Mesenchymal stem cell (in vitro differentiated cells and primary cell): ENCODE measurements at regions not wholly inside any gene's neighbourhood (a gene's known extent, or its start where the extent isn't known, plus 50 kb on each side); places are given as distances from the start of the nearest gene placed in this dataset.
A peak's percentile ranks its signal among the peaks of the same experiment; 100 is the strongest.

Experiments used
- DNase-seq: peaks from one replicate; pipeline ENCODE4 v3.0.0-alpha.2; 2013
- H2AFZ ChIP-seq: one replicate; pipeline ENCODE4 v1.6.1; 2013; ENCODE audit warnings: low read depth, mild to moderate bottlenecking, control low read depth, inconsistent platforms, low read length, moderate library complexity
- H2AK5ac ChIP-seq: 2 replicates; pipeline ENCODE4 v1.6.1; 2013; ENCODE audit warnings: low read length, moderate library complexity, mild to moderate bottlenecking, inconsistent platforms; ENCODE audit not compliant: severe bottlenecking
- H2BK120ac ChIP-seq: one replicate; pipeline ENCODE4 v1.6.1; 2013; ENCODE audit warnings: low read depth, mild to moderate bottlenecking, inconsistent platforms, low read length, moderate library complexity
- H2BK12ac ChIP-seq, 2 experiments: one replicate each; pipeline ENCODE4 v1.6.1; 2013; ENCODE audit warnings: inconsistent platforms in 2 of 2, low read length in 2 of 2, mild to moderate bottlenecking in 2 of 2, moderate library complexity in 2 of 2, control low read depth in 1 of 2
- H2BK15ac ChIP-seq: one replicate; pipeline ENCODE4 v1.6.1; 2013; ENCODE audit warnings: mild to moderate bottlenecking, low read depth, inconsistent platforms; ENCODE audit not compliant: poor library complexity, severe bottlenecking
- H2BK5ac ChIP-seq: 2 replicates; pipeline ENCODE4 v1.6.1; 2013; ENCODE audit warnings: low read depth, mild to moderate bottlenecking, low read length, control low read depth, inconsistent platforms; ENCODE audit not compliant: poor library complexity, severe bottlenecking
- H3K14ac ChIP-seq, 2 experiments: one replicate each; pipeline ENCODE4 v1.6.1; 2013; ENCODE audit warnings: inconsistent platforms in 2 of 2, low read length in 2 of 2, control low read depth in 1 of 2, mild to moderate bottlenecking in 1 of 2, moderate library complexity in 1 of 2
- H3K18ac ChIP-seq, 2 experiments: one replicate each; pipeline ENCODE4 v1.6.1; 2013; ENCODE audit warnings: inconsistent platforms in 2 of 2, low read length in 2 of 2, control low read depth in 1 of 2, low read depth in 1 of 2, mild to moderate bottlenecking in 1 of 2
- H3K23ac ChIP-seq, 2 experiments: one replicate each; pipeline ENCODE4 v1.6.1; 2013; ENCODE audit warnings: inconsistent platforms in 2 of 2, low read length in 2 of 2, mild to moderate bottlenecking in 2 of 2, moderate library complexity in 2 of 2, control low read depth in 1 of 2
- H3K27ac ChIP-seq: 2 replicates; pipeline ENCODE4 v1.5.1; 2013; ENCODE audit warnings: mild to moderate bottlenecking, moderate library complexity, low read length, control low read depth, inconsistent platforms; ENCODE audit not compliant: poor library complexity, severe bottlenecking
- H3K27me3 ChIP-seq, 2 experiments: 2 replicates each; pipeline versions ENCODE4 v1.6.1 to v1.7.0; 2013; ENCODE audit warnings: low read length in 2 of 2, mild to moderate bottlenecking in 2 of 2, moderate library complexity in 2 of 2, control low read depth in 1 of 2, inconsistent platforms in 1 of 2; ENCODE audit not compliant: control insufficient read depth in 1 of 2, insufficient read depth in 1 of 2
- H3K36me3 ChIP-seq, 2 experiments: 2 replicates each; pipeline versions ENCODE4 v1.6.1 to v1.7.0; 2013; ENCODE audit warnings: low read length in 2 of 2, control low read depth in 1 of 2, inconsistent platforms in 1 of 2, low read depth in 1 of 2, mild to moderate bottlenecking in 1 of 2; ENCODE audit not compliant: insufficient read depth in 2 of 2, control insufficient read depth in 1 of 2
- H3K4ac ChIP-seq, 2 experiments: one replicate each; pipeline ENCODE4 v1.6.1; 2013; ENCODE audit warnings: inconsistent platforms in 2 of 2, low read length in 2 of 2, mild to moderate bottlenecking in 2 of 2, moderate library complexity in 2 of 2, control low read depth in 1 of 2, low read depth in 1 of 2
- H3K4me1 ChIP-seq: 2 replicates; pipeline ENCODE4 v1.6.1; 2013; ENCODE audit warnings: low read depth, low read length, control low read depth; ENCODE audit not compliant: control insufficient read depth, insufficient read depth
- H3K4me2 ChIP-seq: 2 replicates; pipeline ENCODE4 v1.6.1; 2013; ENCODE audit warnings: low read length, mild to moderate bottlenecking, inconsistent platforms; ENCODE audit not compliant: poor library complexity, severe bottlenecking
- H3K4me3 ChIP-seq, 2 experiments: 2 replicates each; pipeline versions ENCODE4 v1.5.1 to v1.7.0; 2013; ENCODE audit warnings: low read length in 2 of 2, mild to moderate bottlenecking in 2 of 2, control low read depth in 1 of 2, low read depth in 1 of 2; ENCODE audit not compliant: insufficient read depth in 1 of 2
- H3K79me1 ChIP-seq: replicated peaks from 2 replicates; pipeline ENCODE4 v1.6.1; 2013; ENCODE audit warnings: mild to moderate bottlenecking, control low read depth, low read length, inconsistent platforms; ENCODE audit not compliant: poor library complexity, severe bottlenecking
- H3K9ac ChIP-seq: 2 replicates; pipeline ENCODE4 v1.7.0; 2013; ENCODE audit warnings: mild to moderate bottlenecking, low read length, moderate library complexity
- H3K9me3 ChIP-seq: 2 replicates; pipeline ENCODE4 v1.7.0; 2013; ENCODE audit warnings: mild to moderate bottlenecking, low read length; ENCODE audit not compliant: control insufficient read depth
- H4K8ac ChIP-seq: one replicate; pipeline ENCODE4 v1.6.1; 2013; ENCODE audit warnings: inconsistent platforms, mild to moderate bottlenecking, low read length, moderate library complexity
- H4K91ac ChIP-seq: one replicate; pipeline ENCODE4 v1.6.1; 2013; ENCODE audit warnings: mild to moderate bottlenecking, low read length, inconsistent platforms
- WGBS: methylation state at CpG from one replicate; pipeline ENCODE4 v1.1.7; 2013; ENCODE audit warnings: mixed read lengths; 5-methylcytosine and 5-hydroxymethylcytosine counted together

DNA sequence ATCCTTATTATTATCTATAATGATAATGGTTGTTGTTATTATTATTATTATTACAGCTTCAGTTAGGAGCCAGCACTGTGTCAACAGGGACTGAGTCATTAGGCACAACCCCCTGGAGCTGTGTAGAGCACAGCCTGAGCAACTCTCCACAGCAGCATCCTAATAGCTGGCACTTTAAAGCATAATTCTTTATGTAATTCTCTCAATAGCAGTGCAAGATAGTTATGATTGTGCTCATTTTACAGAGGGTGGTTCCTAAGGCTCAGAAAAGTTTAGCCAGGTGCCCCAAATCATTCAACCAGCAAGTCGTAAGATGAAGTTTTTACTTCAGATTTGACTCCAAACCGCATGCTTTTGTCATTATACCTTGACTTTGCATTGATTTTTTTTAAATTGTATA, 390.3 kb downstream of the ANXA1 start:
- Histone ChIP-seq H3K4me3 (no peak overlapping the region), H3K14ac (no peak overlapping the region), H3K18ac (no peak overlapping the region), H3K4ac (no peak overlapping the region), H2BK5ac (no peak overlapping the region), H3K9me3 (no peaks in the 10 kb centered on the region), H2BK15ac (no peak overlapping the region), H3K4me1 (no peaks in the 10 kb centered on the region), H3K27me3 (no peaks in the 10 kb centered on the region), H2AK5ac (no peak overlapping the region), H2BK120ac (no peak overlapping the region), H3K4me2 (no peak overlapping the region), H3K9ac (no peak overlapping the region), H4K91ac (no peak overlapping the region), H4K8ac (no peak overlapping the region), H3K23ac (no peak overlapping the region), H2AFZ (no peak overlapping the region), H2BK12ac (no peak overlapping the region), H3K27ac (no peak overlapping the region), H3K36me3 (no peaks in the 10 kb centered on the region), H3K79me1 (no peaks in the 10 kb centered on the region)
- WGBS = no CpG with 5 or more reads among the region's 2 CpGs
- no peak for DNase-seq

DNA sequence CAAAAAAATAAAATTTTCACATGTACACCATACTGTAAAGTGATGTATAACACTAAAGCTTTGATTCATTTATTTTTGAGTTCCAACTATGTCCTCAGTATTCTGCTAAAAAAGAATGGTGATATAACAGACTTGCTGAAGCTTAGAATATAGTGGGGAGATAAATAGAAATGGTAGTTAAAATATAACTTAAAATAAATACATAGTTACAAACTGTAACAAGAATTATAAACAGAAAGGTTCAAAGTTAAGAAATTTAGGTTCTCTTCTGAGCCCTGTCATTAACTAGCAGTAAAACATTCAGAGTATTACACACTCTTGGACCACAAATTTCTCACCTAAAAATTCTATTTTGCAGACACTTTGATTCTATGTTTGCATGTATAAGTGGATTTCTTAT, 392.1 kb downstream of the ANXA1 start:
- Histone ChIP-seq H3K79me1 (no peaks in the 10 kb centered on the region), H3K18ac (no peak overlapping the region), H2BK12ac (no peak overlapping the region), H3K27me3 (no peaks in the 10 kb centered on the region), H3K4me1 (no peaks in the 10 kb centered on the region), H2BK15ac (no peak overlapping the region), H2BK120ac (no peak overlapping the region), H3K14ac (no peak overlapping the region), H3K9ac (no peak overlapping the region), H3K4me3 (no peak overlapping the region), H2AK5ac (no peak overlapping the region), H3K4me2 (no peak overlapping the region), H3K36me3 (no peaks in the 10 kb centered on the region), H3K9me3 (no peaks in the 10 kb centered on the region), H3K27ac (no peak overlapping the region), H3K23ac (no peak overlapping the region), H3K4ac (no peak overlapping the region), H4K91ac (no peak overlapping the region), H4K8ac (no peak overlapping the region), H2BK5ac (no peak overlapping the region), H2AFZ (no peak overlapping the region)
- no peak for DNase-seq

DNA sequence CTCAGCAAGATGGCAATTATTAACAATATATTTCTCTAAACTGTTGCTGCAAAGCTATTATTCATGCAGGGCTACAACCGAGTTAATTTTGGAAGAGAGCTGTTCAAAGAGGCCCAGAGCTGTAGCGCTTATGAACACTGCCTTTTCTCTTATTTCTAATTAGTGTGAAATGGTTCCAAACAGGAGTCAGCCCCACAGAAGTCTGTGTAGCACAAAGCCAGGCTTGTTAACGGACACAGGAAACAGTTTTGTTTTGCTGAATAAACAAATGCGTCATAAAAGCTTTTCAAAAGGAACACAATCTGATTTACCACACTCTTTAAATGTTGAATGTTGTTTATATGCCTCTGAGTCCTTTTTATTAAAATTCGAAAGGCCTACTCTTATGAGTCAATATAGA, 396.5 kb downstream of the ANXA1 start:
- Histone ChIP-seq H3K14ac (no peak overlapping the region), H4K8ac (no peak overlapping the region), H3K9me3 (no peaks in the 10 kb centered on the region), H3K4me3 (no peak overlapping the region), H3K27ac (no peak overlapping the region), H3K18ac (no peak overlapping the region), H3K36me3 (no peaks in the 10 kb centered on the region), H3K9ac (no peak overlapping the region), H3K27me3 (no peaks in the 10 kb centered on the region), H2BK15ac (no peak overlapping the region), H3K79me1 (no peaks in the 10 kb centered on the region), H3K4me1 (no peaks in the 10 kb centered on the region), H2BK12ac (no peak overlapping the region), H3K4me2 (no peak overlapping the region), H4K91ac (no peak overlapping the region), H2AFZ (no peak overlapping the region), H2BK120ac (no peak overlapping the region), H2BK5ac (no peak overlapping the region), H2AK5ac (no peak overlapping the region), H3K23ac (no peak overlapping the region), H3K4ac (no peak overlapping the region)
- peak; percentile 43 for DNase-seq
- WGBS = 0% methylated on average over 3 of the region's 5 CpGs

DNA sequence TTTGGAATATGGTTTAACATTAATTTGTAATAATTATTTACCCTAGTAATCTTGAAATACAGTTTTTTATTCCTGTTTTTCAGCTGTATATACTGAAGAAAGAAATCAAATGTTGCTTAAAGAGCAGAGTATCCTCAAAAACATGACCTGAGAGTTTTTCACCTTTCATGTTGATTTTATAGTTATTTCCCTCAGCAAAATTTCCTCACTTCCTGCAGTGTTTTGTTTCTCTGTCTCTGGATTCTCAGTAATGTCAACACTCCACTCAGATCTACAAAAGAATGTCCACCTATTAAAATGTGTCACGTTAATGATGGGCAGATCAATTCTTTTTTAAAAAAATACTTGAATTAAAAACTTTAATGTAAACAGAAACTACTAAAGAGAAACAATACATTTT, 398.3 kb downstream of the ANXA1 start:
- Histone ChIP-seq H4K91ac (no peak overlapping the region), H2BK12ac (no peak overlapping the region), H2BK15ac (no peak overlapping the region), H3K18ac (no peak overlapping the region), H2BK120ac (no peak overlapping the region), H3K27ac (no peak overlapping the region), H4K8ac (no peak overlapping the region), H3K4me2 (no peak overlapping the region), H3K4me1 (no peaks in the 10 kb centered on the region), H2BK5ac (no peak overlapping the region), H2AFZ (no peak overlapping the region), H3K36me3 (no peaks in the 10 kb centered on the region), H3K9ac (no peak overlapping the region), H2AK5ac (no peak overlapping the region), H3K9me3 (no peaks in the 10 kb centered on the region), H3K4ac (no peak overlapping the region), H3K27me3 (no peaks in the 10 kb centered on the region), H3K23ac (no peak overlapping the region), H3K79me1 (no peaks in the 10 kb centered on the region), H3K4me3 (no peak overlapping the region), H3K14ac (no peak overlapping the region)
- no CpG with 5 or more reads among the region's 1 CpG for WGBS
- no peak for DNase-seq
